Karpas-422 (cell line): ENCODE measurements at regions not wholly inside any gene's neighbourhood (a gene's known extent, or its start where the extent isn't known, plus 50 kb on each side); places are given as distances from the start of the nearest gene placed in this dataset.

Experiments used
- DNase-seq: peaks from one replicate; pipeline ENCODE4 v3.0.0-alpha.2; 2015
- H2AFZ ChIP-seq: fragments of 200-600 bp; sonication (generic); 2 replicates; pipeline ENCODE4 v1.6.1; 2014; ENCODE audit warnings: antibody characterized with exemption, low read length, mixed read lengths
- H3K27ac ChIP-seq: fragments of 200-600 bp; sonication (generic); 2 replicates; pipeline ENCODE4 v1.5.1; 2014; ENCODE audit warnings: mild to moderate bottlenecking, low read length, moderate library complexity
- H3K27me3 ChIP-seq: fragments of 200-600 bp; sonication (generic); 2 replicates; pipeline ENCODE4 v1.6.1; 2014; ENCODE audit warnings: low read length, mixed read lengths
- H3K36me3 ChIP-seq: fragments of 200-600 bp; sonication (generic); 2 replicates; pipeline ENCODE4 v1.6.1; 2014; ENCODE audit warnings: low read length, mixed read lengths; ENCODE audit not compliant: insufficient read depth
- H3K4me1 ChIP-seq: fragments of 200-600 bp; sonication (generic); 2 replicates; pipeline ENCODE4 v1.6.1; 2014; ENCODE audit warnings: mild to moderate bottlenecking, low read length, mixed read lengths
- H3K4me2 ChIP-seq: fragments of 200-600 bp; sonication (generic); 2 replicates; pipeline ENCODE4 v1.6.1; 2014; ENCODE audit warnings: low read length, low read depth, mild to moderate bottlenecking; ENCODE audit not compliant: poor library complexity, severe bottlenecking
- H3K4me3 ChIP-seq: fragments of 200-600 bp; sonication (generic); 2 replicates; pipeline ENCODE4 v1.5.1; 2014; ENCODE audit warnings: mild to moderate bottlenecking, antibody characterized with exemption, low read length, mixed read lengths
- H3K79me2 ChIP-seq: fragments of 200-600 bp; sonication (generic); 2 replicates; pipeline ENCODE4 v1.6.1; 2014; ENCODE audit warnings: mild to moderate bottlenecking, low read length, mixed read lengths
- H3K9ac ChIP-seq: fragments of 200-600 bp; sonication (generic); 2 replicates; pipeline ENCODE4 v1.6.0; 2014; ENCODE audit warnings: low read length
- H3K9me2 ChIP-seq: fragments of 200-600 bp; sonication (generic), shearing (Covaris generic); replicated peaks from 2 replicates; pipeline ENCODE4 v1.6.0; 2014; ENCODE audit warnings: mild to moderate bottlenecking, low read length, moderate library complexity; ENCODE audit not compliant: insufficient read depth
- H3K9me3 ChIP-seq: fragments of 300-700, 200-600 bp; sonication (generic); 2 replicates; pipeline ENCODE4 v1.6.1; 2014; ENCODE audit warnings: low read length, mixed read lengths
- H4K20me1 ChIP-seq: fragments of 200-600 bp; sonication (generic); 2 replicates; pipeline ENCODE4 v1.6.1; 2014; ENCODE audit warnings: mild to moderate bottlenecking, antibody characterized with exemption, low read length, low read depth; ENCODE audit not compliant: insufficient read depth

DNA sequence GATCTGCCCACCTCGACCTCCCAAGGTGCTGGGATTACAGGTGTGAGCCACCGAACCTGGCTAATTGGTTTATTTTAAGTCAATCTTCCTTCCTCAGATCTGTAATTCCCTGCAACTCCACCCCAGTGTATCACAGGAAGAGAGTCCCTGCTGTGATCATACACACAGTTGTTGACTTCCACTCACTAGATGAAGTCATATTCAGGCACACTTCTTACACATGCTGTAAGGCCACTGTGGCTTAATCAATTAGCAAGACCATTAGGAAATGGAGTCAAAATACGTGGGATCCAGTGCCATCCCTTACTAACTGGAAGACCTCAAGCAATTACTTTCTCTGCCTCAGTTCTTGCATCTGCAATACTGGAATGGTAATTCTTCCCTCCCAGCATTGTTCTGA, 66.1 kb upstream of the PAX2 start:
- no peaks in the 10 kb centered on the region for H3K27me3 ChIP-seq
- H3K36me3 ChIP-seq = no peaks in the 10 kb centered on the region
- H3K4me2 ChIP-seq = no peak overlapping the region
- no peaks in the 10 kb centered on the region for H3K79me2 ChIP-seq
- no peaks in the 10 kb centered on the region for H4K20me1 ChIP-seq
- no peak overlapping the region for H2AFZ ChIP-seq
- H3K9me2 ChIP-seq = no peaks in the 10 kb centered on the region
- no peak overlapping the region for H3K4me3 ChIP-seq
- no peak overlapping the region for H3K9ac ChIP-seq
- no peaks in the 10 kb centered on the region for H3K9me3 ChIP-seq
- no peaks in the 10 kb centered on the region for H3K4me1 ChIP-seq
- no peak overlapping the region for H3K27ac ChIP-seq
- no peak for DNase-seq

DNA sequence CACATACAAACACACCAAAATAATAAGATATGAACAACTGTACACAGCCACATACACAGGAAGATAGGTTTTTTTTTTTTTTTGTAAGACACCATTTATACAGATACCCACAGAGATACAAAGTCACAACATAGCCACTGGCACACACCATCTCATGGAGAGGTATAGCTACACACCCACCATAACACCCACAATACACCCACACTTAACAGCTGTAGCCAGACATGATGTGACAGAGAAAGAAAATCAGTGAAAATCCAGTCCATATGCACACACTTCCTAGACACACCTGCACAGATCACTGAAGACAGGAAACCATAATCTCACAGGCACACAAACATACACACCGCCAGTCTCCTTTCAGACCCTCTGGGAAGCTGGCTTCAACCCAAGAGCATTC, 62.4 kb upstream of the PAX2 start:
- H3K79me2 ChIP-seq = no peaks in the 10 kb centered on the region
- H3K4me1 ChIP-seq = no peaks in the 10 kb centered on the region
- no peaks in the 10 kb centered on the region for H3K36me3 ChIP-seq
- no peaks in the 10 kb centered on the region for H3K27me3 ChIP-seq
- H3K9me3 ChIP-seq = no peaks in the 10 kb centered on the region
- H3K4me2 ChIP-seq = no peak overlapping the region
- H3K9me2 ChIP-seq = no peaks in the 10 kb centered on the region
- no peak for DNase-seq
- no peaks in the 10 kb centered on the region for H4K20me1 ChIP-seq
- H3K9ac ChIP-seq = no peak overlapping the region
- H3K27ac ChIP-seq = no peak overlapping the region
- H2AFZ ChIP-seq = no peak overlapping the region
- H3K4me3 ChIP-seq = no peak overlapping the region

DNA sequence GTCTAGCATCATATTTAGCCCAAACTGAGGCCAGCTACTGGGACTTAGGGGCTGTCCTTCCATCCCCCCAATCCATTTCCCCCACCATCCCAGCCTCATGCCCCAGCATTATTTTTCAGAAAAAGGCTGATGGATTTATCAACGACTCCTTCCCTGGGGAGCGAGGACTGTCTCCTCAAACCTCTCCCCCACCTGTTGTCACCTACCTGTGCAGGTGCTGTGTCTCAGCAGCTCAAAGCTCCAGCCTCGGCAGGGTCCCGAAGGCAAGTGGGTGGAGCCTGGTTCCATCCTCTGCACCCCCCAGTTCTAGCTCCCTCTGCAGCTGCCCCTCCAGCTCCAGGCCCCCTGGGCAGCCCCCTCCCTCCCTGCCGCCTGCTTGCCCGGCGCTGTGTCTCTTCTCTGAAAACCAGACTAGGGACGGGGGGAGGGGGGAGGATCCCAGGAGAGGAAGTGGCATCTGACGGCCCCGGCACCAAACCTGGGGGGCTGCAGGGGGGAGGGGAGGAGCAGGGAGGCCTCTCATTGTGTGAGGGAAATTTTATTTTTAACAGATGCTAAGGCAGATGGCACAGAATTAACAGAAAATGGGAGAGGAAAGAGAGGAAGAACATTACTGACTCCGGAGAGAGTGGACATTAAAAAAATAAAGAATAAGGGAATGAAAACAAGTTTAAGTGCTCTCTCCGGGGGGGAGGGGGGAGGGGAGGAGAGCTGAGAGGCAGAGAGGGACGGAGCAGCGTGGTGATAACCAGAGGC, 61.7 kb upstream of the PAX2 start:
- no peak overlapping the region for H3K9ac ChIP-seq
- H4K20me1 ChIP-seq = no peaks in the 10 kb centered on the region
- no peaks in the 10 kb centered on the region for H3K4me1 ChIP-seq
- no peaks in the 10 kb centered on the region for H3K27me3 ChIP-seq
- no peak overlapping the region for H3K4me3 ChIP-seq
- no peaks in the 10 kb centered on the region for H3K9me3 ChIP-seq
- DNase-seq = no peak
- H3K36me3 ChIP-seq = no peaks in the 10 kb centered on the region
- H3K79me2 ChIP-seq = no peaks in the 10 kb centered on the region
- no peak overlapping the region for H3K4me2 ChIP-seq
- no peaks in the 10 kb centered on the region for H3K9me2 ChIP-seq
- H3K27ac ChIP-seq = no peak overlapping the region
- no peak overlapping the region for H2AFZ ChIP-seq

DNA sequence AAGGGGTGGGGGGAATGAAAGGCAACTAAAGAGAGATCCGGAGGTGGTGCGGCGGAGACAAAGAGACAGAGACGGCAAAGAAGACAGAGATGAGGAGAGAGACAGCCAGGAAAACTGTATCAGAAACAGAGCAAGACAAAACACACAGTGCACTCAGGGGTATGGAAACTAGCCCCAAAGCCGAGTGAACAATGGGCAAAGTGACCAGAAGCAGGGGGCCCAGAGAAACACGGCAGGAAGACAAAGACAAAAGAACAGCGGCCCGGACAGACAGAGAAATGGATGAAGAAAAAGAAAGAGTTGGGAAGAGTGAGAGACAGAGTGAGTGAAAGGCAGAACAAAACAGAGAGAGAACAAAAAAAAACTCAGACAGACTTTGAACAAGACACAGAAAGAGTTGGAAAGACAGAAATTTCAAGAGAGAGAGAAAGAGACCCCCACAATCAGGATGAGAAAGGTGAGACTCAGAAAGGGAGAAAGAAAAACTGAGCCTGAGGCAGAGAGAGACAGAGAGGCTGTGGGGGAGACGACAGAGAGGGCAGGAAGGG, 60.6 kb upstream of the PAX2 start:
- Histone ChIP-seq H3K36me3 (no peaks in the 10 kb centered on the region), H3K27ac (no peak overlapping the region), H3K4me1 (no peaks in the 10 kb centered on the region), H3K27me3 (no peaks in the 10 kb centered on the region), H3K79me2 (no peaks in the 10 kb centered on the region), H4K20me1 (no peaks in the 10 kb centered on the region), H3K4me3 (no peak overlapping the region), H3K9me2 (no peaks in the 10 kb centered on the region), H3K9ac (no peak overlapping the region), H3K4me2 (no peak overlapping the region), H2AFZ (no peak overlapping the region), H3K9me3 (no peaks in the 10 kb centered on the region)
- no peak for DNase-seq

DNA sequence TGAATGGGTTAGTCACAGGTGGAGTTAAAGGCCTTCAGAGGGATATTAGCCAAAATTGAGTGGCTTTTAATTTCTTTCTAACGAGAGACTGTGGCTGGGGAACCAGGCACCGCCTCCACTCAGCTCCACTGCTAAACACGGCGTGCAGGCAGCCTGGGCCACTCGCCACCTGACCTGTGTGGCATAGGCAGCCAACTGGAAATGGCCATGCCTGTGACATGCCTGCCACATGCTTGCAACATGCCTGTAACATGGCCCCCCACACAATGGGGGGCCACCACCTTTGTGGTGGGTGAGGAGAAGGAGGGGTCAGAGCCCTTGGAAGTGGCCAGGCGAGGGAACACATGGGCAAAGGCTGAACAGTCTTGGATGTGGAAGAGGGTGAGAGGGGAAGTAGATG, 60.1 kb upstream of the PAX2 start:
- no peaks in the 10 kb centered on the region for H3K27me3 ChIP-seq
- no peak overlapping the region for H3K4me3 ChIP-seq

DNA sequence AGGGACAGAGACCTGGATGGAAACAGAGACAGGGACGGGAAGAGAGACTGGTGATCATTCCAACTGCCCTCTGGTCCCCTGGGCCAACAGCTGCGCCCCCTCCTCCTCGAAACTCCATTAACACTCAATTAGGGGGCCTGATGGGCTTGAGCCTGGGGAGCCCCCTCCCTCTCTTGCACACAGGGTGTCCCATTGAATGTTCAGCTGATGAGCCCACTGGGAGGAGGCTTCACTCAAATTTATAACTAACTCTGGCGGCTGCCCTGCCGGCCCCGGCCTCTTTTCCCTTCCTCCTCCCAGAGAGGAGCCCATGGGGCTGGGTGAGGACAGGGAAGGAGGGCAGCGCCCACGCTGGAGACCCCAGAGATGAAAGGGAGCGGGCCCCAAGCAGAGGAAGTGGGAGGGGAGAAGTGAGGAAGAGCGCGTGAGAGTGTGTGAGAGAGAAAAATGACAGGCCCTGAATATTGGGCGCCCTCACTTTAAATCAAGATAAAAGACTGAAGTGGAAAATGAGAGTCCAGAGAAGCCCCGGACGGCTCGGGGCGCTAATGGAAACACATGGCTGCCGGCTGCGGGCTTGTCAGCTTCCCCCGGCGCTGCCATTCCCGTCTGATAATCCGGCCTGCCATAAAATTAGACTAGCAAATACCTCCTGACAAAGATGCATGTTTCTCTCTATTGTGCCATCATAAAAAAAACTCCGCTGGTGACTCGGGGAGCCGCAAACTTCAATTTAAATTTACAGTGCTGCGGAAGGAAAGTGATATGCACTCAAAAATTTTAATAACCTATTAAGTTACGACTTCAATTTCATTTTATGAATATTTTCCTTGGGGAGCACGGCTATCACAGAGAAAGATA, 58.0 kb upstream of the PAX2 start:
- Histone ChIP-seq H3K27me3 (no peaks in the 10 kb centered on the region), H3K4me2 (no peak overlapping the region), H2AFZ (no peak overlapping the region), H3K79me2 (no peaks in the 10 kb centered on the region), H3K27ac (no peak overlapping the region), H3K4me3 (no peak overlapping the region), H3K9me3 (no peaks in the 10 kb centered on the region), H3K36me3 (no peaks in the 10 kb centered on the region), H3K9ac (no peak overlapping the region), H3K4me1 (no peaks in the 10 kb centered on the region), H3K9me2 (no peaks in the 10 kb centered on the region), H4K20me1 (no peaks in the 10 kb centered on the region)
- DNase-seq = no peak

More for the DNA sequence above, 60.1 kb upstream of the PAX2 start:
- Histone ChIP-seq H3K9ac (no peak overlapping the region), H3K27ac (no peak overlapping the region), H3K9me2 (no peaks in the 10 kb centered on the region), H3K4me2 (no peak overlapping the region), H3K36me3 (no peaks in the 10 kb centered on the region), H4K20me1 (no peaks in the 10 kb centered on the region), H3K9me3 (no peaks in the 10 kb centered on the region), H2AFZ (no peak overlapping the region), H3K79me2 (no peaks in the 10 kb centered on the region), H3K4me1 (no peaks in the 10 kb centered on the region)
- DNase-seq = no peak

DNA sequence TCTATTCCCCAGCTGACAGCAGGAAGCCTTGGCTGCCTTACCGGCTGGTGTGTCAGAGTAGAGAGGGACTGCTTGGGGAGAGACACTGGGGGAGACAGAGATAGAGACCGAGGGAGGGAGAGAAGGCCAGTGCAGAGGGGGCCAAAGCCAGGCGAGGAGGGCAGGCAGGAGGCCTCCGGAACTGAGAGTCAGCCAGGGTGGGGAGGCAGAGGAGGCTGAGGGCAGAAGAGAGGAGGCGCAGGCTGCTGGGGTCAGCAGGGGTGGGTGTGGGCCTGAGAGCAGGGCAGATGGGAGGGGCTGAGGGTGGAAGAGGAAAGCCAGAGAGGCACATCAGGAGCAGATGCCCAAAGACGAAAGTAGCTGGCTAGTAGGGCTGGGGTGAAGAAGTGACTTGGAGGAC, 57.2 kb upstream of the PAX2 start:
- Histone ChIP-seq H3K79me2 (no peaks in the 10 kb centered on the region), H3K27me3 (no peaks in the 10 kb centered on the region), H3K9me3 (no peaks in the 10 kb centered on the region), H3K9ac (no peak overlapping the region), H2AFZ (no peak overlapping the region), H3K36me3 (no peaks in the 10 kb centered on the region), H3K27ac (no peak overlapping the region), H3K4me1 (no peaks in the 10 kb centered on the region), H3K4me3 (no peak overlapping the region), H3K9me2 (no peaks in the 10 kb centered on the region), H3K4me2 (no peak overlapping the region), H4K20me1 (no peaks in the 10 kb centered on the region)
- DNase-seq = no peak

DNA sequence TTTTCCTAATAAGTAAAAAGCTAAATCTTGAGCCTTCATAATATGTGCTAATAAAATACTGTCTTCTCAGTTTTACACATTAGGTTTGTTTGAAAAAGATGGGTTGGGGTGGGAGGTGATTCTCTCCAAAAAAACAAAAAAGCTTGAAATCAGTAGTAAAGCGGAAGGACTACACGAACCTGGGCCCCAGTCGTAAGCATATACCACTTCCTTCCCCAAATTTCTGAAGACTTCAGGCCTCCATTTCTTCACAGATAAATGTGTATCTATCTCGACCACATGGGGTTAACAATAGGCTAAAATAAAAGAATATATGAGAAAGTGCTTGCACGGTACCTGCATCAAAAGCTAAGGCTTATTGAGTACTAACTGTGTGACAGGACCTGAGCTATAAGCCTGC, 51.6 kb upstream of the PAX2 start:
- H3K27me3 ChIP-seq = no peaks in the 10 kb centered on the region
- no peaks in the 10 kb centered on the region for H3K79me2 ChIP-seq
- H3K4me2 ChIP-seq = no peak overlapping the region
- H3K9ac ChIP-seq = no peak overlapping the region
- no peaks in the 10 kb centered on the region for H3K9me3 ChIP-seq
- H3K4me1 ChIP-seq = no peaks in the 10 kb centered on the region
- H3K4me3 ChIP-seq = no peak overlapping the region
- H4K20me1 ChIP-seq = no peaks in the 10 kb centered on the region
- H2AFZ ChIP-seq = no peak overlapping the region
- no peak overlapping the region for H3K27ac ChIP-seq
- no peak for DNase-seq
- no peaks in the 10 kb centered on the region for H3K36me3 ChIP-seq
- H3K9me2 ChIP-seq = no peaks in the 10 kb centered on the region
